HG03159 (cell line): ENCODE measurements at regions not wholly inside any gene's neighbourhood (a gene's known extent, or its start where the extent isn't known, plus 50 kb on each side); places are given as distances from the start of the nearest gene placed in this dataset.
"Not testable (repeated sequence)": the region's sequence is repeated elsewhere in the genome, so short reads cannot be mapped to it uniquely, and the experiment has no call there.

Source experiments
- ATAC-seq: cut with Tn5 transposase; IDR thresholded peaks from one replicate; pipeline ENCODE4 v1.9.1; 2021; ENCODE audit warnings: mild to moderate bottlenecking, moderate library complexity; ENCODE audit not compliant: unreplicated experiment

- no peak for ATAC-seq
These were observed 226.6 kb upstream of the MOCS1 start for GRCh38 chr6:40160826-40161225.

GRCh38 chr6:40159865-40160264 lies 225.6 kb upstream of the MOCS1 start:
- ATAC-seq = no peak

- ATAC-seq = no peak
These were observed 218.6 kb upstream of the MOCS1 start for GRCh38 chr6:40152701-40153436.

- ATAC-seq = no peak
These were observed 217.9 kb upstream of the MOCS1 start for GRCh38 chr6:40152196-40152595.

GRCh38 chr6:40148882-40149573 lies 214.8 kb upstream of the MOCS1 start:
- ATAC-seq = peak; percentile 100

- ATAC-seq = no peak
These were observed 212.6 kb upstream of the MOCS1 start for GRCh38 chr6:40146902-40147301.

GRCh38 chr6:40139447-40139846 lies 205.2 kb upstream of the MOCS1 start:
- no peak for ATAC-seq

- ATAC-seq = no peak
These were observed 204.0 kb upstream of the MOCS1 start for GRCh38 chr6:40138273-40138720.

- no peak for ATAC-seq
These were observed 201.3 kb upstream of the MOCS1 start for GRCh38 chr6:40135491-40136072.

GRCh38 chr6:40133981-40134380 lies 199.7 kb upstream of the MOCS1 start:
- ATAC-seq = not testable (repeated sequence)

- ATAC-seq = no peak
These were observed 197.4 kb upstream of the MOCS1 start for GRCh38 chr6:40131675-40132074.

- ATAC-seq = no peak
These were observed 193.9 kb upstream of the MOCS1 start for GRCh38 chr6:40128127-40128526.

- ATAC-seq = no peak
These were observed 191.6 kb upstream of the MOCS1 start for GRCh38 chr6:40125680-40126394.

- no peak for ATAC-seq
These were observed 190.7 kb upstream of the MOCS1 start for GRCh38 chr6:40124924-40125323.

GRCh38 chr6:40116832-40117231 lies 182.6 kb upstream of the MOCS1 start:
- ATAC-seq = no peak

GRCh38 chr6:40112350-40112749 lies 178.1 kb upstream of the MOCS1 start:
- no peak for ATAC-seq

GRCh38 chr6:40108736-40109135 lies 174.5 kb upstream of the MOCS1 start:
- ATAC-seq = no peak

GRCh38 chr6:40106840-40107239 lies 172.6 kb upstream of the MOCS1 start:
- ATAC-seq = no peak

GRCh38 chr6:40098774-40099173 lies 164.5 kb upstream of the MOCS1 start:
- no peak for ATAC-seq

- ATAC-seq = no peak
These were observed 163.3 kb upstream of the MOCS1 start for GRCh38 chr6:40097590-40097989.

GRCh38 chr6:40083141-40083920 lies 149.1 kb upstream of the MOCS1 start:
- ATAC-seq = no peak
